ENCODE measurements at regions not wholly inside any gene's neighbourhood (a gene's known extent, or its start where the extent isn't known, plus 50 kb on each side); places are given as distances from the start of the nearest gene placed in this dataset.

- H3K27me3 ChIP-seq (ENCODE audit: insufficient read depth) = no peaks in the 10 kb centered on the region
- H3K27ac ChIP-seq (ENCODE audit: low read depth) = no peak overlapping the region
- H3K27me3 Mint-ChIP-seq (ENCODE audit: insufficient read depth, low read depth, poor library complexity) = no peaks in the 10 kb centered on the region
- TF ChIP-seq CTCF (conservative IDR thresholded peaks at IDR 0.05; ENCODE audit: low read depth in 2 of 2) (no peak), ETS1 (IDR thresholded peaks at IDR 0.05) (no peak), STAT1 (IDR thresholded peaks at IDR 0.05; ENCODE audit: unreplicated experiment) (no peak), ZNF331 (CRISPR knock-in tag; IDR thresholded peaks at IDR 0.05; ENCODE audit: low read depth) (no peak), EZH2phosphoT487 (IDR thresholded peaks at IDR 0.05; ENCODE audit: unreplicated experiment) (no peak), POLR2AphosphoS5 (IDR thresholded peaks at IDR 0.05; ENCODE audit: low read depth) (no peak), ZNF114 (CRISPR knock-in tag; IDR thresholded peaks at IDR 0.05) (no peak), REST (IDR thresholded peaks at IDR 0.05; ENCODE audit: unreplicated experiment) (no peak), JUNB (IDR thresholded peaks at IDR 0.05; ENCODE audit: unreplicated experiment) (no peak), EZH2 (IDR thresholded peaks at IDR 0.05; ENCODE audit: low read depth, unreplicated experiment) (no peak), NANOG (IDR thresholded peaks at IDR 0.05; ENCODE audit: borderline replicate concordance) (no peak), ZNF462 (CRISPR knock-in tag; IDR thresholded peaks at IDR 0.05) (no peak), CREB1 (CRISPR knock-in tag; IDR thresholded peaks at IDR 0.05; ENCODE audit: low read depth) (no peak)
- H3K36me3 Mint-ChIP-seq (ENCODE audit: low read depth) = no peaks in the 10 kb centered on the region
- no peak overlapping the region for H3K4me3 ChIP-seq
- H3K4me2 ChIP-seq = no peak overlapping the region
- no peaks in the 10 kb centered on the region for H3F3A ChIP-seq (replicated peaks; ENCODE audit: low read depth)
- no peak overlapping the region for H3K27ac Mint-ChIP-seq
- H2AFZ ChIP-seq = no peak overlapping the region
- no peaks in the 10 kb centered on the region for H4K20me1 ChIP-seq (replicated peaks; ENCODE audit: insufficient read depth)
- no peaks in the 10 kb centered on the region for H3K36me3 ChIP-seq (ENCODE audit: insufficient read depth)
- peaks cover 15% of the 10 kb centered on the region; the same call in 1 of the 2 replicates for H3K9me2 ChIP-seq (ENCODE audit: insufficient read depth)
- H3K9me3 Mint-ChIP-seq = peaks cover 2% of the 10 kb centered on the region; the same call in 1 of the 3 replicates
- no peaks in the 10 kb centered on the region for H3K79me2 ChIP-seq (replicated peaks; ENCODE audit: insufficient read depth)
- DNase-seq (ENCODE audit: low spot score) (no peak), ATAC-seq (no peak)
- no peak overlapping the region for H3K4me3 Mint-ChIP-seq
- H3K4me1 Mint-ChIP-seq = no peaks in the 10 kb centered on the region
- H3K4me1 ChIP-seq (ENCODE audit: insufficient read depth) = no peaks in the 10 kb centered on the region
These were observed 77.3 kb upstream of the CNTN1 start for GRCh38 chr12:40614923-40615322.

All from GM23338 (cell line).